Osteoblast (primary cell): ENCODE measurements at regions not wholly inside any gene's neighbourhood (a gene's known extent, or its start where the extent isn't known, plus 50 kb on each side); places are given as distances from the start of the nearest gene placed in this dataset.

Experiments
- DNase-seq: peaks from one replicate; pipeline ENCODE4 v3.0.0; 2011; ENCODE audit warnings: low spot score, mixed read lengths; ENCODE audit not compliant: insufficient read length; ENCODE audit errors: missing footprints
- H2AFZ ChIP-seq: 2 replicates; pipeline ENCODE4 v1.6.0; 2011; ENCODE audit warnings: mild to moderate bottlenecking, low read length
- H3K27ac ChIP-seq: 2 replicates; pipeline ENCODE4 v1.5.1; 2011; ENCODE audit warnings: mild to moderate bottlenecking, low read depth, low read length, moderate library complexity
- H3K27me3 ChIP-seq: 2 replicates; pipeline ENCODE4 v1.6.0; 2012; ENCODE audit warnings: mild to moderate bottlenecking, control low read depth, inconsistent platforms, low read length, moderate library complexity; ENCODE audit not compliant: insufficient read depth
- H3K36me3 ChIP-seq: 2 replicates; pipeline ENCODE4 v1.5.1; 2011; ENCODE audit warnings: mild to moderate bottlenecking, low read length, control low read depth, moderate library complexity; ENCODE audit not compliant: insufficient read depth
- H3K4me1 ChIP-seq: 2 replicates; pipeline ENCODE4 v1.5.1; 2011; ENCODE audit warnings: mild to moderate bottlenecking, low read length, control low read depth, moderate library complexity; ENCODE audit not compliant: insufficient read depth
- H3K4me2 ChIP-seq: 2 replicates; pipeline ENCODE4 v1.6.0; 2011; ENCODE audit warnings: mild to moderate bottlenecking, low read length; ENCODE audit not compliant: insufficient read depth
- H3K4me3 ChIP-seq: fragments of 200-600 bp; sonication (generic); 3 replicates; pipeline ENCODE4 v1.5.1; 2012; ENCODE audit warnings: mild to moderate bottlenecking, low read length, inconsistent platforms; ENCODE audit not compliant: insufficient read depth
- H3K79me2 ChIP-seq: 2 replicates; pipeline ENCODE4 v1.6.0; 2012; ENCODE audit warnings: mild to moderate bottlenecking, low read length, control low read depth, inconsistent platforms; ENCODE audit not compliant: insufficient read depth
- H3K9me3 ChIP-seq: 2 replicates; pipeline ENCODE4 v1.5.1; 2011; ENCODE audit warnings: low read depth, low read length, control low read depth
- H4K20me1 ChIP-seq: 2 replicates; pipeline ENCODE4 v1.6.0; 2012; ENCODE audit warnings: mild to moderate bottlenecking, low read length, control low read depth; ENCODE audit not compliant: insufficient read depth
- TF ChIP-seq, protein P1 (sequence below): IDR thresholded peaks from 2 replicates; pipeline ENCODE4 v1.5.1; 2011; ENCODE audit warnings: mild to moderate bottlenecking, low read depth, low read length, moderate library complexity; ENCODE audit errors: extremely low read depth

DNA sequence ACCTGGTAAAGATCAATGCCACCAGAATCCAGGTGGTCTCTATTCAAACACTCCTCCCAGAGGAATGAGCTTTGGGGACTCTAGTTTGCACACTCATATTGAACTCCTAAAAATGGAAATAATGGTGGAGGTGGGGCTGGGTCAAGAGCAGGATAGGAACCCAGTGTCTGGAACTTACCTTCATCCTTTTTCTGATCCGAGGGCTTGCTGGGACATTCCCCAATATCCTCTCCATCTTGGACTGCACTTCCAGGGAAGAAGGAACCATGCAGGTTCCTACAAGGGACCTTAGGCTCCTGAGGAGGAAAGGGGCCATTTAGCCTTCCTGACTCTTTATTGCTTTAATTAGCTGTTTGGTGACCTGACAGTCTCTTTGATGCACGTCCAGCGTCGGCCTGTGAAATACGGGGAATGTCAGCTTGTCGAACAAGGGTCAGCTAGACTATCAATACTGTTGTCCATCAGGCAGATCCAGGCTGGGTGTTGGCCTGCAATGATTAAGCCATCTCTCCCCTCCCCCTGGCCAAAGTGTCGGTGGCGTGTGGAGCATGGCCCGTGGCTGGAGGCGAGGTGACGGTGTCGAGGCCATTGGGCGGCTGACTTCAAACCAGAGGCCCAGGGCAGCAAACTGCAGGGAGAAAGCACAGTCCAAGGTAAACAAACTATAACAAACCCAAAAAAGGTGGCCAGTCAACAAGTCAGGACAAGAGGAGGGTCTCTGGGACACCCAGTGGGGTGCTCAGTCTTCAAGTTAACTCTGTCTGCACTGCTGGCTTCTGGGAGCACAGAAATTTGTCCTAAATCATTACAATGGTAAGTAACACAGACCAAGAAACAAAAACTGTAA, 405.2 kb upstream of the TBX3 start:
- Histone ChIP-seq H3K27ac (no peak overlapping the region), H4K20me1 (no peaks in the 10 kb centered on the region), H3K4me3 (no peak overlapping the region), H3K36me3 (no peaks in the 10 kb centered on the region), H2AFZ (no peak overlapping the region), H3K79me2 (no peaks in the 10 kb centered on the region), H3K9me3 (no peaks in the 10 kb centered on the region), H3K27me3 (no peaks in the 10 kb centered on the region), H3K4me1 (no peaks in the 10 kb centered on the region), H3K4me2 (no peak overlapping the region)
- TF ChIP-seq, protein P1, sequence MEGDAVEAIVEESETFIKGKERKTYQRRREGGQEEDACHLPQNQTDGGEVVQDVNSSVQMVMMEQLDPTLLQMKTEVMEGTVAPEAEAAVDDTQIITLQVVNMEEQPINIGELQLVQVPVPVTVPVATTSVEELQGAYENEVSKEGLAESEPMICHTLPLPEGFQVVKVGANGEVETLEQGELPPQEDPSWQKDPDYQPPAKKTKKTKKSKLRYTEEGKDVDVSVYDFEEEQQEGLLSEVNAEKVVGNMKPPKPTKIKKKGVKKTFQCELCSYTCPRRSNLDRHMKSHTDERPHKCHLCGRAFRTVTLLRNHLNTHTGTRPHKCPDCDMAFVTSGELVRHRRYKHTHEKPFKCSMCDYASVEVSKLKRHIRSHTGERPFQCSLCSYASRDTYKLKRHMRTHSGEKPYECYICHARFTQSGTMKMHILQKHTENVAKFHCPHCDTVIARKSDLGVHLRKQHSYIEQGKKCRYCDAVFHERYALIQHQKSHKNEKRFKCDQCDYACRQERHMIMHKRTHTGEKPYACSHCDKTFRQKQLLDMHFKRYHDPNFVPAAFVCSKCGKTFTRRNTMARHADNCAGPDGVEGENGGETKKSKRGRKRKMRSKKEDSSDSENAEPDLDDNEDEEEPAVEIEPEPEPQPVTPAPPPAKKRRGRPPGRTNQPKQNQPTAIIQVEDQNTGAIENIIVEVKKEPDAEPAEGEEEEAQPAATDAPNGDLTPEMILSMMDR: no peak
- DNase-seq: no peak

DNA sequence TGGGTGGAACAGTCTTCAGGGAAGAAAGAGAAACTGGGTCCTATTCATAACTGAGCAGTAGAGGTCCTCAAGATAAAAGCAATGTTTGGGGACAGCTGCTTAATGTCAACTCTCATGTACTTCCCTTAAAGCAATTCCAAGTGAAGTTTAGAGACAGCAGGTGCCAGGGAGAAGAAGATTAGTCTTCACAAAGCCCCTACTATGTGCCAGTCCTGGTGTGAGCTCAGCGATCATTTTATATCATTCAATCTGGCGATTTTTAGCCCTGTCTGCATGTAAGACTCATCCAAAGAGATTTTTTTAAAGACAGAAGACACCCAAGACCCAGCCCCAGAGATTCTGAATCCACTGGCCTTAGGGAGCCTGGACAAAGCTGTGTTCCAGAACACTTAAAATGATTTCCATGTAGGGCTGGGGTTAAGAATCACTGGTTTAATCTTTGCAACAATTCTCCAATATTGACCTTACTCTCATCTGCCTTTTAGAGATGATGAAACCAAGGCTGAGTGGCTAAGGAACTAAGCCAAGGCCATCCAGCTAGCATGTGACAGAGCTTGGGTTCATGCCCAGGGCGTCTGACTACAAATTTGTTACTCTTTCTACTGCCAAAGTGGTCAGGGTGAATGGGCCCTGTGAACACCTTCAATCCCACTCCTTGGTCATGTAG, 404.5 kb upstream of the TBX3 start:
- Histone ChIP-seq H3K27me3 (no peaks in the 10 kb centered on the region), H3K27ac (no peak overlapping the region), H3K4me1 (no peaks in the 10 kb centered on the region), H4K20me1 (no peaks in the 10 kb centered on the region), H3K4me2 (no peak overlapping the region), H3K4me3 (no peak overlapping the region), H3K79me2 (no peaks in the 10 kb centered on the region), H3K9me3 (no peaks in the 10 kb centered on the region), H3K36me3 (no peaks in the 10 kb centered on the region), H2AFZ (no peak overlapping the region)
- DNase-seq: no peak
- TF ChIP-seq, protein P1: no peak

DNA sequence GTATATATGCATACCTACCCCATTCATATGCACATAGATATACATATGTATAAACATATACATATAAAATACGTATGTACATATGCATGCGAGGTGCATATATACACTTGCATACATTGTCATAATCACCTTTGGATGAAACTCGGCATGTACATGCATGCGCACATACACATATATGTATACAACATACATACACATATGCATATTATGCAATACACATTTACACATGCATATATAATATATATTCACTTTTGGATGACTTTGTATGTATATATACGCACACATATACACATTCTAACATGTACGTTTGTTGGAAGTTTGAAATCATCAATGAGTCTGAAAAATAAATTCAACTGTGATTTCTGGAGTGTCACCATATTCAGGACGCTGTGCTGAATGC, 401.6 kb upstream of the TBX3 start:
- no peak for DNase-seq
- no peaks in the 10 kb centered on the region for H3K27me3 ChIP-seq
- no peaks in the 10 kb centered on the region for H3K4me1 ChIP-seq
- H3K79me2 ChIP-seq: no peaks in the 10 kb centered on the region
- no peaks in the 10 kb centered on the region for H3K9me3 ChIP-seq
- no peak overlapping the region for H3K27ac ChIP-seq
- H4K20me1 ChIP-seq: no peaks in the 10 kb centered on the region
- no peaks in the 10 kb centered on the region for H3K36me3 ChIP-seq
- H2AFZ ChIP-seq: no peak overlapping the region
- no peak overlapping the region for H3K4me2 ChIP-seq
- TF ChIP-seq, protein P1: no peak
- H3K4me3 ChIP-seq: no peak overlapping the region

DNA sequence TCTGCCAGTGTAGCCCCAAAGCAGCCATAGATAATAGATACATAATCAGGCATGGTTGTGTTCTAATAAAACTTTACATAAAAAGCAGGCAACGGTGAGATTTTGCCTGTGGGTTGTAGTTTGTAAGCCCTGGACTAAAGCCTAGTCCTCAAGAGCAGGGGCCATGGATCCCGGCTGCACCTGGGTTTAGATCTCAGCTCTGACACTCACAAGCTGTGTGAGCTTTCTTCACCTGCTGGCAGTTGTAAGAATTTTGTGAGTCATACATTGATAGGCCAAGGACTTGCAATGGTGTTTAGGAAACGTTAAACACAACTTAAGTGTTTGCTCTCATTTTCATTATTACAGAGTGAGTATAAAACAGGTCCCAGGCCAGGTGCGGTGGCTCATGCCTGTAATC, 395.8 kb upstream of the TBX3 start:
- H3K4me3 ChIP-seq: no peak overlapping the region
- no peak for DNase-seq

More for the DNA sequence above, 395.8 kb upstream of the TBX3 start:
- no peaks in the 10 kb centered on the region for H3K79me2 ChIP-seq
- no peaks in the 10 kb centered on the region for H4K20me1 ChIP-seq
- H3K36me3 ChIP-seq: no peaks in the 10 kb centered on the region
- no peak overlapping the region for H2AFZ ChIP-seq
- H3K9me3 ChIP-seq: no peaks in the 10 kb centered on the region
- TF ChIP-seq, protein P1: no peak
- H3K4me2 ChIP-seq: no peak overlapping the region
- no peaks in the 10 kb centered on the region for H3K27me3 ChIP-seq
- no peaks in the 10 kb centered on the region for H3K4me1 ChIP-seq
- H3K27ac ChIP-seq: no peak overlapping the region
